ENCODE measurements at regions not wholly inside any gene's neighbourhood (a gene's known extent, or its start where the extent isn't known, plus 50 kb on each side); places are given as distances from the start of the nearest gene placed in this dataset.

DNA sequence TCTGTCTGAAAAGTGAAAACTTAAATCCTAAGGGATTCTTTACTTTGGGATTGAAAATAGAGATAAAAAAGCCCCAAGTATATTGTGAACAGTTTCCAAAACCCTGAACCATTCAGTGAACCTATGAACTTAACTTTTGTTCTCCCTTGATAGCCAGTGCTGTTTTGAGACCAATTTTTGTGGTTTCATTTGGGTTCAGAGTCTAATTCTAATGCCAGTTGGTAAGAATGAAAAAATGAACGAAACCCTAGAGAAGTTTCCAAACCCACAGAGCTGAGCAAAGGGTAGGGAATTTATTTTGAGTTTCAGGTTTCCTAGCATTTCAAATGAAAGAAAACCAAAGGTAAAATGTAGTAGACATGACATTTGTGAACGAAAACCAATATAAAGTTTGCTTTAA, 1366.8 kb downstream of the EFNA5 start:
- DNase-seq (ENCODE audit: low read depth) = no peak
- TF ChIP-seq, protein P1, sequence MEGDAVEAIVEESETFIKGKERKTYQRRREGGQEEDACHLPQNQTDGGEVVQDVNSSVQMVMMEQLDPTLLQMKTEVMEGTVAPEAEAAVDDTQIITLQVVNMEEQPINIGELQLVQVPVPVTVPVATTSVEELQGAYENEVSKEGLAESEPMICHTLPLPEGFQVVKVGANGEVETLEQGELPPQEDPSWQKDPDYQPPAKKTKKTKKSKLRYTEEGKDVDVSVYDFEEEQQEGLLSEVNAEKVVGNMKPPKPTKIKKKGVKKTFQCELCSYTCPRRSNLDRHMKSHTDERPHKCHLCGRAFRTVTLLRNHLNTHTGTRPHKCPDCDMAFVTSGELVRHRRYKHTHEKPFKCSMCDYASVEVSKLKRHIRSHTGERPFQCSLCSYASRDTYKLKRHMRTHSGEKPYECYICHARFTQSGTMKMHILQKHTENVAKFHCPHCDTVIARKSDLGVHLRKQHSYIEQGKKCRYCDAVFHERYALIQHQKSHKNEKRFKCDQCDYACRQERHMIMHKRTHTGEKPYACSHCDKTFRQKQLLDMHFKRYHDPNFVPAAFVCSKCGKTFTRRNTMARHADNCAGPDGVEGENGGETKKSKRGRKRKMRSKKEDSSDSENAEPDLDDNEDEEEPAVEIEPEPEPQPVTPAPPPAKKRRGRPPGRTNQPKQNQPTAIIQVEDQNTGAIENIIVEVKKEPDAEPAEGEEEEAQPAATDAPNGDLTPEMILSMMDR (IDR thresholded peaks at IDR 0.05; ENCODE audit: low read depth, low read length, missing control alignments) = no peak
- no peak overlapping the region for H3K4me3 ChIP-seq (ENCODE audit: low read depth, low read length)

DNA sequence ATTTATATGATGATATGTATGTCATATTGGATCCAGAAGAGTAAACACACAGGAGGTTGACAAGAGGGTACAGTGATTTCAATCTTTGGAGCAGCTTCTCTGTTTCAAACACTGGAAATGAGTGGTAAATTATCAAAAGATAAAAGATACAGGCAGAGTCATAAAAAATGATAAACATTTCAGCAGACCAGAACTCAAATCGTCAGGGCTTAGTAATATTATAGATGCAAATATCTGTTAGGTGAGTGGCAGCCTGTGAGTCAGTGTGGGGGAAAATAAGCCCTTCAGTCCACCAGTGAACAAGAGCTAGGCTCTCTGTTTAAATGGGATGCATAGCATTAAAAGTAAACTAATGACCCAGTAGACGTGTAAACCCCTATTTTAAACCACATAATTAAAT, 1378.1 kb downstream of the EFNA5 start:
- H3K4me3 ChIP-seq (ENCODE audit: low read depth, low read length) = no peak overlapping the region
- TF ChIP-seq, protein P1 (IDR thresholded peaks at IDR 0.05; ENCODE audit: low read depth, low read length, missing control alignments) = no peak
- DNase-seq (ENCODE audit: low read depth) = no peak

DNA sequence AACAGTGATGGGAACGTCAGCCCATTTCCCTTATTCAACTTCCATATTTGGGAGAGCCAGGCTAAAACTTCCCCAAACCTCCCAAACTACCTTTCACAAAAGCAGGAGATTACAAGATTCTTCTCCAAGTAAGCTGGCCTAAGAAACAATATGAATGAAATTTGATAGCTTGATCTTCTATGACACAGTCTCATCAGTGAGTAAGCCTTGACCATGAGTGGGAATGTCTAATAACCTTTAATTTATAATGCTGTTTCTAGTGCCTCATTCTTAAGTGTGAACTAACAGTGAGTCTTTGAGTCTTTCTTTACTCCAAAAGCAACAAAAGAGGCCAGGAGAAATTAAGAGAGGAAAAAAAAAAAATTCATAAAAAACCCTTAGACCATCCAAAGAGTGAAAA, 1379.9 kb downstream of the EFNA5 start:
- TF ChIP-seq, protein P1 (IDR thresholded peaks at IDR 0.05; ENCODE audit: low read depth, low read length, missing control alignments) = no peak

DNA sequence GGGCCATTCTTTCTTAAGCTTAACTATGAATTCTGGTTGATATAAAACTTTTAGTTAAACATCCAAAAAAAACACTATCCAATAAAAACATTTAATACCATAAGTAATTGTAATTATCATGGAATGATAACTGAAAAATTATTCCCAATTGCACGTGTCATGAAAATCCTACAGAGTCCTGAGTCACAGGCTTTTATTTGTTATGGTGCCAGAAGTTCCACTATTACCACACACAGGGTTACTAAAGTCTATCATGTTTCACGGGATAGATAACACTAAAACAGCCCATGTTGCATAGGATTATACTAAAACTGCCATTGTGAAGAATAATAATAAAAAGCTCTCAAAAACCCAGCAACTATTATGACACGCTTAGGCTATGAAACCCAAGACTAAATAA, 1381.8 kb downstream of the EFNA5 start:
- DNase-seq (ENCODE audit: low read depth) = no peak
- H3K4me3 ChIP-seq (ENCODE audit: low read depth, low read length) = no peak overlapping the region
- TF ChIP-seq, protein P1 (IDR thresholded peaks at IDR 0.05; ENCODE audit: low read depth, low read length, missing control alignments) = no peak

More for the DNA sequence above, 1379.9 kb downstream of the EFNA5 start:
- DNase-seq (ENCODE audit: low read depth) = no peak
- H3K4me3 ChIP-seq (ENCODE audit: low read depth, low read length) = no peak overlapping the region

GRCh38 chr5:106277540-106278096, 1393.1 kb downstream of the EFNA5 start:
- no peak overlapping the region for H3K4me3 ChIP-seq (ENCODE audit: low read depth, low read length)
- TF ChIP-seq, protein P1 (IDR thresholded peaks at IDR 0.05; ENCODE audit: low read depth, low read length, missing control alignments) = no peak
- DNase-seq (ENCODE audit: low read depth) = no peak

DNA sequence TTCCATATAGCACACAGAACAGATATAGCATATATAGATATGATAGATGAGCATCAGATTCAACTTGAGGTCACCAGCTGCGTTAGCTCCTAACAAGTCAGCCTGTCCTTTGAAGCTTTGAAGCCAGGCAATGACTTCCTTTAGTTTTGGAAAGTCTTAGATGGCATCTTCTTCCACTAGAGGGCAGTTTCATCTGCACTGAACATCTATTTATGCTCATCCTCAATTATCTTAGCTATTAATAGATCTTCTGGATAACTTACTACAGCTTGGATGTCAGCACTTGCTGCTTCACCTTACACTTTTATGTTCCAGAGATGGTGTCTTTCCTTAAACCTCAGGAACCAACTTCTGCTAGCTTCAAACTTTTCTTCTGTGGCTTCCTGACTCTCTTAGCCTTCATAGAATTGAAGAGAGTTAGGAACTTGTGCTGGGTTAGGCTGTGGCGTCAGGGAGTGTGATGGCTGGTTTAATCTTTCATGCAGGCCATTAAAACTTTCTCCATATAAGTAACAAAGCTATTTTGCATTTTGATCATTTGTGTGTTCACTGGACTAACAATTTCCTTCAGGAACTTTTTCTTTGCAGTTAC, 1401.4 kb downstream of the EFNA5 start:
- no peak for DNase-seq (ENCODE audit: low read depth)
- TF ChIP-seq, protein P1 (IDR thresholded peaks at IDR 0.05; ENCODE audit: low read depth, low read length, missing control alignments) = peak; percentile 47

GRCh38 chr5:106267256-106267655, 1403.5 kb downstream of the EFNA5 start:
- no peak for DNase-seq (ENCODE audit: low read depth)
- no peak overlapping the region for H3K4me3 ChIP-seq (ENCODE audit: low read depth, low read length)
- TF ChIP-seq, protein P1 (IDR thresholded peaks at IDR 0.05; ENCODE audit: low read depth, low read length, missing control alignments) = no peak

More for the DNA sequence above, 1401.4 kb downstream of the EFNA5 start:
- H3K4me3 ChIP-seq (ENCODE audit: low read depth, low read length) = no peak overlapping the region

Measured in GM12864 (cell line).